Mucosa of gallbladder (tissue), 1 donor: ENCODE measurements at regions not wholly inside any gene's neighbourhood (a gene's known extent, or its start where the extent isn't known, plus 50 kb on each side); places are given as distances from the start of the nearest gene placed in this dataset.

Experiments
- DNase-seq: peaks from one replicate; pipeline ENCODE4 v3.0.0-alpha.2; 2020; ENCODE audit warnings: low spot score
- donor health status: DM: no; HTN: no; CAD: no.

DNA sequence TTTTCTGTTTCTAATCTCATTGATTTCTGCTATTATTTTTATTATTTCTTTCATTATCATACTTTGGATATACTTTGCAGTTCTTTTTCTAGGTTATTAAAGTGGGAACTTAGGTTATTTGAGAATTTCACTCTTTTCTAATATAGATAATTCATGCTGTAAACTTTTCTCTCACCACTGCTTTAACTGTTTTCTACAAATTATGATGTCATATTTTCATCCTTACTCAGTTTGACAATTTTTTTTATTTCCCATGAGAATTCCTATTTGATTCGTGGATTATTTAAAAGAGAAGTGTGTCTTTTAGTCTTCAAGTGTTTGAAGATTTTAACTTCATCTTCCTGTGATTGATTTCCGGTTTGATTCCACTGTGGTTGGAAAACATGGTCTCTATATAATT, 336.8 kb upstream of the SALL1 start:
- no peak for DNase-seq

- DNase-seq: no peak
Observed at GRCh38 chr16:51474414-51475091, 323.5 kb upstream of the SALL1 start.

DNA sequence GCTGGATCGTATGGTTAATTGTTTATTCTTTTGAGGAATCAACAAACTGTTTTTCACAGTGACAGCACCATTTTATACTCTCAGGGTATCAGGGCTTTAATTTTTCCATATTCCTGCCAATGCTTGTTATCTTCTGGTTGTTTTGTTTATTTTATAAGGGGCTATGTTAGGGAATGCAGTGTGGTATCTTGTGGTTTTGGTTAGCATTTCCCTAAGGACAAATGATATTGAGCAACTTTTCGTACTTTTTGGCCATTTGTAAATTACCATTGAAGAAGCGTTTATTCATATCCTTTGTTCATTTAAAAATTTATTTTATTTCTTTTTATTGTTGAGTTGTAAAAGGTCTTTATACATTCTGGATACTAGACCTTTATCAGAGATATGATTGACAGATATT, 322.0 kb upstream of the SALL1 start:
- DNase-seq: no peak

- no peak for DNase-seq
Observed at GRCh38 chr16:51470492-51470891, 319.4 kb upstream of the SALL1 start.

DNA sequence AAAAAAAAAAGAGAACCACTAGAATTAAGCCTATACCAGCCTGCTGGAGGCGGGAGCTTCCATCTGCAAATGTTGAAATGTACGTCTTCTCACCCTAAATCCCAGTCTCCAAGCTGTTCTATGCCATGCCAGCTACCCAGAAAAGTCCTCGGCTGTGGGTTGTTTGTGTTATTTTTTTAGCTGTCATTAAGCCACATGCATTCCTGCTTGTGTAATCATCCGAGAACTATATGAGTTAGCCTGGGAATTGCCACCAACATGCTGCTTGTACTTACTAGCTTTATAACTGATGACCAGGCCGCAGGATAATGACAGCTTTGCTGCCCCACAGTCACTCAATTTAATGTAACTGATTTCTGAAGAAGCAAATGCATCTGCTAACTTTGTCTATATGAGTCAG, 313.9 kb upstream of the SALL1 start:
- no peak for DNase-seq

GRCh38 chr16:51461255-51461654, 310.2 kb upstream of the SALL1 start:
- DNase-seq: no peak

- DNase-seq: no peak
Observed at GRCh38 chr16:51458356-51459140, 307.5 kb upstream of the SALL1 start.

GRCh38 chr16:51457775-51458174, 306.7 kb upstream of the SALL1 start:
- no peak for DNase-seq

GRCh38 chr16:51455398-51455797, 304.3 kb upstream of the SALL1 start:
- no peak for DNase-seq

GRCh38 chr16:51453251-51453650, 302.2 kb upstream of the SALL1 start:
- no peak for DNase-seq

- DNase-seq: peak; percentile 29
Observed at GRCh38 chr16:51450909-51451308, 299.8 kb upstream of the SALL1 start.

DNA sequence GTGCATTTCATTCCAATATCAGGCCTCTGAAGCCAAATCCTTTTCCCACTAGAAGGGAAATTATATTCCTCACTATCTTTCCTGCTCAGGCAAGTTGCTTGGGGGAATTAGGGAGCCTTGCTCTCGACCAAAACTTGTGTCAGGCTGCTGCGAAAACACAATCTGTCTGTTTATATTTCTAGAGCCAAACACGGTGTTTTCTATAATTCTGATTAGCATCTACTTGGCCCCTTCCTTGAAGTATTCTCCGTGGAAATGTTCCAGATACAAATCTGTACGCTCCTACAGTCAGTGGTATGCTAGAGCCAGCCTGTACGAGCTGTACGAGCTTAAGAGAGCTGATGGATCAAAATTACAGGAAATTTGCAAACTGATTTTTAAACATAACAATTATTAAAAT, 299.3 kb upstream of the SALL1 start:
- no peak for DNase-seq

GRCh38 chr16:51449441-51449840, 298.4 kb upstream of the SALL1 start:
- no peak for DNase-seq

GRCh38 chr16:51445250-51445649, 294.2 kb upstream of the SALL1 start:
- no peak for DNase-seq

- DNase-seq: no peak
Observed at GRCh38 chr16:51443934-51444333, 292.9 kb upstream of the SALL1 start.

DNA sequence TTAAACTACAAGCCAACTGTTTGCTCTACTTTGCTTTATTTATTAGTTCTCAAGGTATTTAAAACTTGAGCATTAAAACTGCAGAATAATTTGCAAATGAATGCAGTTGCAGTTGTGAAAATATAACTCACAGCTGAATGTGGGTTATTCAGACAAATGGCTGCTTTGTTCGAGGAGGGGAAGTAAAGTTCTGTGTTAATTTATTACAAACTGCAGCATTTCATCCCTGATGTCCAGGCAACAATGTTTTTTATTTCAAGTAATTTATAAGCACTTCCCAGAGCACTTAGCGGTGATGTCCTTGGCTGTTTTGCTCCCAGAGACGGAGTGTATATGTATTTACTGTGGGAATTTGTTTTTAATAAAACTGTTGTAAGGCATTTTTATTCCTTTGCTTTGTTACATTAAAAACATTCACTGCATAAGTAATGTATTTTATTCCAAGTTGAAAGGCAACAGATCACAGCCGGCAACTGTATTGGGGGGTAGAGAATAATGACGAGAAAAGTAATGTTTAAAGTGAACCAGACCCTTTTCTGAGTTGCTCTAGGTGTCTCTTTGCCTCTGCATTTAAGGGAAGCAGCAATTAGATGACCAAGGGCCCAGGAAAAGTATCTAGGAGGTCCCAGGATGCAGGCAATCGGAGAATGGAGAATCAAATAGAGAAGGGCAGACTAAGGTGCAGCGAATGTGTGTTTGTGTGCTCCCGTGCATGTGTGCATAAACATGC, 291.2 kb upstream of the SALL1 start:
- DNase-seq: no peak

GRCh38 chr16:51440131-51440889, 289.2 kb upstream of the SALL1 start:
- no peak for DNase-seq

DNA sequence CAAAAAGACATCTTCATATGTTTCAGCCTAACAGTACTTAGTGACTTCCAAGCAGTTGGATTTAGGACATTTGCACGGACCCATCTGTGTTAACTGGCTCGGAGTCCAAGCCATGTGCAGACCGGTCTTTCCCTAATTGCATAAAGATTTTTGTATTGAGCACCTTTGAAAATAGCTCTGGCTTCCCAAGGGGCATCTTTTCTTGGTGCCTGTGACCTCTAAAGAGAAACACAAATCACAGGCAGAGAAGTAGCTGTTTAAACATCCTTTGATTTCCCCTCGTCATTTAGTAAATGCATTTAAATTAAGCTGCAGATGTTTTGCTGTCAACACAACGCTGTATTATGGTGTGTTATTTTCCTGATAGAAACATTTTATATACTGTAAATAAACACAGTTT, 288.2 kb upstream of the SALL1 start:
- DNase-seq: no peak

DNA sequence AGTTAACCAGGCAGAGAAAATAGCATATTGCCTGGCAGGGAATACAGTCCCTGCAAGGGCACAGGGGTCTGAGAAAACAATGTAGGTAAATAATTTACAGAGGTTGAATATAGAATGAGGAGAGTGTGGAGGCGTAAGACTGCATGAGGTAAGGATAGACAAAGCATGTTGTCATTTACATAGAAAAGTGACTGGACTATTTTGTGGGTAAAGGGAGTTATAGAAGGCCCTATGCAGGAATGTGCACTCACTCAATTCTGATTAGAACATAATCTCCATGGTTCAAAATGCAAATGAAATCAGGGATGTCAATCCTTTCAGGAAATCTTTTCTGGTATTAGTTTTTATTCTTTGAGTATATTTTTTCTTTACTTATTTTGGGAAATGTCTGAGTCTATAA, 285.7 kb upstream of the SALL1 start:
- DNase-seq: no peak

GRCh38 chr16:51434567-51435198, 283.6 kb upstream of the SALL1 start:
- DNase-seq: no peak

- no peak for DNase-seq
Observed at GRCh38 chr16:51433599-51433998, 282.5 kb upstream of the SALL1 start.
